Ishikawa (cell line): ENCODE measurements at regions not wholly inside any gene's neighbourhood (a gene's known extent, or its start where the extent isn't known, plus 50 kb on each side); places are given as distances from the start of the nearest gene placed in this dataset.

Experiments
- CEBPB ChIP-seq: IDR thresholded peaks from 2 replicates; pipeline ENCODE4 v1.6.1; 2012
- CREB1 ChIP-seq: IDR thresholded peaks from 2 replicates; pipeline ENCODE4 v1.6.1; 2012; ENCODE audit warnings: low read depth
- EGR1 ChIP-seq: IDR thresholded peaks from 2 replicates; pipeline ENCODE4 v1.6.1; 2012
- EP300 ChIP-seq: IDR thresholded peaks from 2 replicates; pipeline ENCODE4 v1.6.1; 2012; ENCODE audit warnings: borderline replicate concordance
- FOXM1 ChIP-seq: IDR thresholded peaks from 2 replicates; pipeline ENCODE4 v1.6.1; 2012; ENCODE audit warnings: low read depth, borderline replicate concordance
- MAX ChIP-seq: IDR thresholded peaks from 2 replicates; pipeline ENCODE4 v1.6.1; 2012
- NFIC ChIP-seq: IDR thresholded peaks from 2 replicates; pipeline ENCODE4 v1.6.1; 2012
- RAD21 ChIP-seq: IDR thresholded peaks from 2 replicates; pipeline ENCODE4 v1.6.1; 2012; ENCODE audit warnings: low read depth
- REST ChIP-seq: IDR thresholded peaks from 2 replicates; pipeline ENCODE4 v1.6.1; 2012; ENCODE audit warnings: low read depth, mild to moderate bottlenecking
- TAF1 ChIP-seq: IDR thresholded peaks from 2 replicates; pipeline ENCODE4 v1.6.1; 2012; ENCODE audit warnings: low read depth, mild to moderate bottlenecking
- TCF12 ChIP-seq: IDR thresholded peaks from 2 replicates; pipeline ENCODE4 v1.6.1; 2012; ENCODE audit warnings: low read depth
- YY1 ChIP-seq: IDR thresholded peaks from 2 replicates; pipeline ENCODE4 v1.6.1; 2012; ENCODE audit warnings: low read depth
- ZBTB7A ChIP-seq: IDR thresholded peaks from 2 replicates; pipeline ENCODE4 v1.6.1; 2012; ENCODE audit warnings: low read depth

GRCh38 chr5:124416627-124417026 is 329.8 kb downstream of the ZNF608 start:
- no peak for TF ChIP-seq EGR1
- TF ChIP-seq RAD21 = no peak
- TF ChIP-seq TAF1 = no peak
- TF ChIP-seq EP300 = no peak
- no peak for TF ChIP-seq CEBPB
- no peak for TF ChIP-seq FOXM1
- no peak for TF ChIP-seq REST
- TF ChIP-seq YY1 = no peak
- TF ChIP-seq ZBTB7A = no peak
- no peak for TF ChIP-seq NFIC
- TF ChIP-seq TCF12 = no peak
- no peak for TF ChIP-seq MAX
- no peak for TF ChIP-seq CREB1
